Esophagus squamous epithelium (tissue), 5 donors: ENCODE measurements at regions not wholly inside any gene's neighbourhood (a gene's known extent, or its start where the extent isn't known, plus 50 kb on each side); places are given as distances from the start of the nearest gene placed in this dataset.
"Not testable (repeated sequence)": the region's sequence is repeated elsewhere in the genome, so short reads cannot be mapped to it uniquely, and the experiment has no call there.

Experiments
- DNase-seq: peaks from one replicate; lab custom pipeline; 2025; lab: John Stamatoyannopoulos, UW
- H3K27ac ChIP-seq, 4 donors: fragments of 200-600 bp; sonication (generic); one replicate each; pipeline ENCODE4 v1.5.1; 2016 to 2019; ENCODE audit warnings: mild to moderate bottlenecking in 1 of 4
- H3K27me3 ChIP-seq, 4 donors: fragments of 200-600 bp; sonication (generic); 1 replicate in 3 of 4; 2 replicates in 1 of 4; pipeline versions ENCODE4 v1.5.1 to v1.6.0; 2017 to 2021; ENCODE audit warnings: antibody characterized with exemption in 1 of 4
- H3K36me3 ChIP-seq, 3 donors: fragments of 200-600 bp; sonication (generic); one replicate each; pipeline ENCODE4 v1.5.1; 2016 to 2019
- H3K4me1 ChIP-seq, 3 donors: fragments of 200-600 bp; sonication (generic); one replicate each; pipeline ENCODE4 v1.5.1; 2017 to 2019
- H3K4me3 ChIP-seq, 4 donors: fragments of 200-600 bp; sonication (generic); 1 replicate in 3 of 4; 2 replicates in 1 of 4; pipeline ENCODE4 v1.5.1; 2016 to 2019; ENCODE audit warnings: mild to moderate bottlenecking in 2 of 4, moderate library complexity in 1 of 4
- H3K9me3 ChIP-seq, 3 donors: fragments of 200-600 bp; sonication (generic); one replicate each; pipeline ENCODE4 v1.5.1; 2016 to 2019
- CTCF ChIP-seq, 6 experiments: fragments of 450-650 bp in 4 of 6; fragments of 200-600 bp in 2 of 6; sonication (generic) in 2 of 6; IDR thresholded peaks; one replicate each; pipeline ENCODE4 v1.5.1; 2016 to 2019; ENCODE audit warnings: antibody characterized with exemption in 6 of 6, mild to moderate bottlenecking in 4 of 6, moderate library complexity in 4 of 6
- POLR2A ChIP-seq, 4 donors: fragments of 450-650 bp; IDR thresholded peaks; one replicate each; pipeline ENCODE4 v1.6.1; 2017; ENCODE audit warnings: antibody characterized with exemption in 4 of 4, mild to moderate bottlenecking in 4 of 4, moderate library complexity in 3 of 4
- WGBS, 2 donors: methylation state at CpG; one replicate each; pipeline ENCODE4 v1.1.5; 2018; 5-methylcytosine and 5-hydroxymethylcytosine counted together
- intact Hi-C: fragments of 100-400 bp; cut with DNase I; formaldehyde crosslinking; loops from one replicate; pipeline ENCODE4 v1.15.0; 2022
- donor health status: DM: yes; HTN: yes; CAD: no.

DNA sequence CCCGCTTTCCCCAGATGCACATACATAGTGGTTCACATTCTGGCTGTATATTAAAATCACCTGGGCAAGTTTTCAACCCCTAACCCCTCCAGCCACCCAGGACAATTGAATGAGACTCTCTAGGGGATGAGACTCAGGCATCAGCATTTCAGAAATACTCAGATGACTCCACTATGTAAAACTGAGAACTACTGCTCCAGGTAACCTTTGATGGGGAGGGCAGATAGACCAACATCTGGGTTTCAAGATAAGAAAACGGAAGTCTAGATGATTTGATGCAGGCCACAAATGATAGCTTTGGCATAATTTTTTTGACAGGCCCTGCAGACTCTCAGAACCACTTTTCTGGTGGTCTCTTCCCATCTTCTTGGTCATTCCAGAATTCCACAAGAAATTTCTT, 341.1 kb downstream of the EMP1 start:
- Histone ChIP-seq H3K27ac (no peak overlapping the region), H3K9me3 (no peaks in the 10 kb centered on the region), H3K36me3 (no peaks in the 10 kb centered on the region), H3K27me3 (no peaks in the 10 kb centered on the region), H3K4me1 (no peaks in the 10 kb centered on the region), H3K4me3 (no peak overlapping the region)
- TF ChIP-seq POLR2A (IDR thresholded peaks at IDR 0.05) (no peak), CTCF (IDR thresholded peaks at IDR 0.05) (no peak)
- WGBS, 2 donors: 77 to 92% methylated on average over 2 of the region's 2 CpGs
- DNase-seq: no peak
- intact Hi-C loops: loop anchor here (10.0 kb wide), 1 partner anchor 263 kb away; no protein-coding TSS in a partner anchor

- WGBS, 2 donors: 40 to 42% methylated on average over 7 of the region's 7 CpGs
- H3K4me1 ChIP-seq: no peaks in the 10 kb centered on the region
These were observed 339.8 kb downstream of the EMP1 start for GRCh38 chr12:13536219-13536910.

GRCh38 chr12:13534645-13535398, 338.3 kb downstream of the EMP1 start:
- WGBS, 2 donors: 27 to 38% methylated on average over 8 of the region's 8 CpGs
- no peaks in the 10 kb centered on the region for H3K9me3 ChIP-seq
- no peaks in the 10 kb centered on the region for H3K4me1 ChIP-seq
- no peak overlapping the region for H3K27ac ChIP-seq
- no peaks in the 10 kb centered on the region for H3K36me3 ChIP-seq
- DNase-seq: no peak
- no peaks in the 10 kb centered on the region for H3K27me3 ChIP-seq
- intact Hi-C loops: loop anchor here (10.0 kb wide), 1 partner anchor 260 kb away; no protein-coding TSS in a partner anchor
- TF ChIP-seq CTCF (IDR thresholded peaks at IDR 0.05) (peak; percentile 39 to 71 (median 67)), POLR2A (IDR thresholded peaks at IDR 0.05) (no peak)
- H3K4me3 ChIP-seq: peak overlapping the region in 1 of 4 donors; percentile 24

More at GRCh38 chr12:13536219-13536910, 339.8 kb downstream of the EMP1 start:
- no peaks in the 10 kb centered on the region for H3K9me3 ChIP-seq
- no peak overlapping the region for H3K4me3 ChIP-seq
- H3K36me3 ChIP-seq: no peaks in the 10 kb centered on the region
- no peak for DNase-seq
- H3K27ac ChIP-seq: no peak overlapping the region
- TF ChIP-seq POLR2A (IDR thresholded peaks at IDR 0.05): no peak
- no peak for TF ChIP-seq CTCF (IDR thresholded peaks at IDR 0.05)
- H3K27me3 ChIP-seq: no peaks in the 10 kb centered on the region
- intact Hi-C loops: loop anchor here (10.0 kb wide), 1 partner anchor 262 kb away; no protein-coding TSS in a partner anchor

DNA sequence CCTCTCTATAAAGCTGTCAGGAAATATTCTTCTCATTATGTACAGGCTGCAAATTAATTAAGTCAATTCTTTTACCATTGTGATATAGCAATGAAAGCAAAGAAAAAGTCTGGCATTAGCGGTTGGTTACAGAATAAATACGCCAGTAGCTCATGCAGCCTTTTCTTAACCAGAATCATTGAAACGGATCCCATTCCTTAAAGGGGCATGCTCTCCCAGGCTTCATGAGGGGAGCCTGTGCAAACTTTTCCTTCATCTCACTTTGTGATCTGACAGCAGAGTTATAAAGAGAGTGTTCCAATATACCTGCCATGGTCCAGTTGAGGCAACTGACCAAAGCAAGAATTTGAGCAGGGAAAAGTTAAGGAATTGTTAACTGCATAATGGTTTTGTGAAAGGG, 337.7 kb downstream of the EMP1 start:
- DNase-seq: no peak
- H3K4me3 ChIP-seq: no peak overlapping the region
- no peaks in the 10 kb centered on the region for H3K9me3 ChIP-seq
- intact Hi-C loops: loop anchor here (10.0 kb wide), 1 partner anchor 259 kb away; no protein-coding TSS in a partner anchor
- no peaks in the 10 kb centered on the region for H3K36me3 ChIP-seq
- no peak overlapping the region for H3K27ac ChIP-seq
- H3K27me3 ChIP-seq: no peaks in the 10 kb centered on the region
- WGBS, 2 donors: 46 to 70% methylated on average over 3 of the region's 3 CpGs
- H3K4me1 ChIP-seq: no peaks in the 10 kb centered on the region
- TF ChIP-seq CTCF (IDR thresholded peaks at IDR 0.05): no peak
- TF ChIP-seq POLR2A (IDR thresholded peaks at IDR 0.05): no peak

DNA sequence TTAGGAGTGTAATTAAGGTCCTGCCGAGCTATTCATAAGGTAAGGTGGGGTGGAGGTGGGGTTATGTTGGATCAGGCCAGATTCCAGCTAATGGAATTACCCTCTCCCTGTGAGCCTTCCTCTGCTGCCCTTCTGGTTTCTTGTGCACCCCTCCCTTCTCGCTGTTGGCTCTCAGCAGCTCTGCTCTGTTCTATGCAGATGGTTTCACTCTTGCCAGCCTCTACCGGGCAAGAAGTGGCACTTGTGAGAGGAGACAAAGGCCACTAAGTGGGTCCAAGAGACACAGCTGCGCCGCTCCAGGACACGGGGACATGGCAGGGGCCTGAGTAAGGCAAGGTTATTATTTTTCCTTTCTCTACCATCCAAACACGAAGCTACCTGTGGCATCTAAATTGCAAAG, 334.4 kb downstream of the EMP1 start:
- no peak for DNase-seq
- intact Hi-C loops: loop anchor here (10.0 kb wide), 1 partner anchor 256 kb away; no protein-coding TSS in a partner anchor

GRCh38 chr12:13526185-13526921, 329.8 kb downstream of the EMP1 start:
- H3K36me3 ChIP-seq, intact Hi-C loops, DNase-seq, H3K27me3 ChIP-seq, H3K4me3 ChIP-seq, H3K27ac ChIP-seq, H3K4me1 ChIP-seq, H3K9me3 ChIP-seq: not testable (repeated sequence)
- WGBS, 2 donors: 72 to 81% methylated on average over 1 of the region's 1 CpG

More for the DNA sequence above, 334.4 kb downstream of the EMP1 start:
- Histone ChIP-seq H3K4me1 (no peaks in the 10 kb centered on the region), H3K9me3 (no peaks in the 10 kb centered on the region), H3K36me3 (no peaks in the 10 kb centered on the region), H3K4me3 (no peak overlapping the region), H3K27ac (no peak overlapping the region), H3K27me3 (no peaks in the 10 kb centered on the region)
- no peak for TF ChIP-seq POLR2A (IDR thresholded peaks at IDR 0.05)
- no peak for TF ChIP-seq CTCF (IDR thresholded peaks at IDR 0.05)
- WGBS, 2 donors: 77 to 82% methylated on average over 7 of the region's 7 CpGs
